H1 (cell line): ENCODE measurements at regions not wholly inside any gene's neighbourhood (a gene's known extent, or its start where the extent isn't known, plus 50 kb on each side); places are given as distances from the start of the nearest gene placed in this dataset.

ENCODE experiments used
- CTCF ChIA-PET: fragments of 300-600 bp; sonication (Branson Sonifier 250); formaldehyde crosslinking; loops from one replicate; lab custom pipeline; 2021; ENCODE audit not compliant: partially characterized antibody; lab: Charles Lee
- POLR2A ChIA-PET: fragments of 300-600 bp; sonication (Branson Sonifier 250); formaldehyde crosslinking; loops from one replicate; lab custom pipeline; 2021; ENCODE audit warnings: inconsistent platforms; ENCODE audit not compliant: partially characterized antibody; lab: Charles Lee
- DNase-seq, 2 experiments: peaks; one replicate each; pipeline versions ENCODE4 v3.0.0 to v3.0.0-alpha.2; 2010 to 2022; ENCODE audit warnings: low spot score in 2 of 2, low read depth in 1 of 2, mixed read lengths in 1 of 2
- FAIRE-seq: peaks from 2 replicates; lab custom pipeline; 2011; peaks lifted over from hg19 to GRCh38; lab: Jason Lieb, UNC
- H2AFZ ChIP-seq: 2 replicates; pipeline ENCODE4 v1.8.1; 2012; ENCODE audit warnings: low read length, inconsistent platforms
- H2AK5ac ChIP-seq: 2 replicates; pipeline ENCODE4 v1.6.1; 2013; ENCODE audit warnings: low read depth, low read length
- H2BK120ac ChIP-seq: replicated peaks from 2 replicates; pipeline ENCODE3; 2013; ENCODE audit warnings: low read depth, low read length, inconsistent platforms
- H2BK12ac ChIP-seq: 2 replicates; pipeline ENCODE4 v1.6.1; 2013; ENCODE audit warnings: low read depth, low read length
- H2BK15ac ChIP-seq: 2 replicates; pipeline ENCODE4 v1.6.1; 2013; ENCODE audit warnings: low read length
- H2BK20ac ChIP-seq: 2 replicates; pipeline ENCODE4 v1.6.1; 2013; ENCODE audit warnings: low read length
- H2BK5ac ChIP-seq: 2 replicates; pipeline ENCODE4 v1.6.1; 2013; ENCODE audit warnings: low read depth, low read length
- H3K14ac ChIP-seq: 2 replicates; pipeline ENCODE4 v1.6.1; 2013; ENCODE audit warnings: inconsistent platforms; ENCODE audit not compliant: insufficient read length
- H3K18ac ChIP-seq: 2 replicates; pipeline ENCODE4 v1.6.1; 2013; ENCODE audit warnings: low read length; ENCODE audit errors: extremely low read depth
- H3K23ac ChIP-seq: 2 replicates; pipeline ENCODE4 v1.6.1; 2013; ENCODE audit warnings: inconsistent platforms; ENCODE audit not compliant: insufficient read length
- H3K23me2 ChIP-seq: 2 replicates; pipeline ENCODE4 v1.6.1; 2013; ENCODE audit warnings: low read depth, low read length
- H3K27ac ChIP-seq: 2 replicates; pipeline ENCODE4 v1.6.1; 2011; ENCODE audit warnings: low read depth, low read length, inconsistent platforms
- H3K27me3 ChIP-seq, 4 experiments: replicated peaks in 1 of 4; 1 replicate in 1 of 4; 2 replicates in 3 of 4; pipeline versions ENCODE4 v1.6.1 to v1.8.1; 2011 to 2013; ENCODE audit warnings: low read length in 3 of 4, mild to moderate bottlenecking in 3 of 4, inconsistent platforms in 2 of 4, mixed read lengths in 2 of 4, moderate library complexity in 1 of 4; ENCODE audit not compliant: control insufficient read depth in 3 of 4, insufficient read depth in 3 of 4; ENCODE audit errors: extremely low read depth in 1 of 4
- H3K36me3 ChIP-seq, 4 experiments: 2 replicates each; pipeline versions ENCODE4 v1.6.1 to v1.8.1; 2011 to 2013; ENCODE audit warnings: mild to moderate bottlenecking in 4 of 4, low read length in 3 of 4, moderate library complexity in 2 of 4, control low read depth in 1 of 4, inconsistent platforms in 1 of 4; ENCODE audit not compliant: insufficient read depth in 4 of 4, control insufficient read depth in 2 of 4
- H3K4ac ChIP-seq: replicated peaks from 2 replicates; pipeline ENCODE3; 2013; ENCODE audit warnings: low read length, low read depth, mixed read lengths, inconsistent platforms; ENCODE audit not compliant: insufficient read length
- H3K4me1 ChIP-seq, 4 experiments: replicated peaks in 1 of 4; 1 replicate in 1 of 4; 2 replicates in 3 of 4; pipeline versions ENCODE4 v1.6.1 to v1.8.1; 2011 to 2013; ENCODE audit warnings: low read length in 3 of 4, inconsistent platforms in 2 of 4, mixed read lengths in 1 of 4; ENCODE audit not compliant: insufficient read depth in 4 of 4, control insufficient read depth in 3 of 4
- H3K4me2 ChIP-seq, 2 experiments: 2 replicates each; pipeline versions ENCODE4 v1.6.1 to v1.8.1; 2011 to 2013; ENCODE audit warnings: low read depth in 2 of 2, low read length in 2 of 2, control low read depth in 1 of 2, inconsistent platforms in 1 of 2, mild to moderate bottlenecking in 1 of 2; ENCODE audit not compliant: insufficient read depth in 1 of 2
- H3K4me3 ChIP-seq, 4 experiments: fragments of 200-600, 300-600 bp in 1 of 4; sonication (generic), shearing (Covaris generic), sonication (Bioruptor Twin) in 1 of 4; 2 replicates each; pipeline versions ENCODE4 v1.5.1 to v1.8.1; 2011 to 2016; ENCODE audit warnings: low read length in 4 of 4, low read depth in 3 of 4, control low read depth in 2 of 4, inconsistent platforms in 2 of 4, mild to moderate bottlenecking in 2 of 4, mixed read lengths in 1 of 4, moderate library complexity in 1 of 4; ENCODE audit not compliant: insufficient read depth in 2 of 4; ENCODE audit errors: extremely low read depth in 1 of 4
- H3K56ac ChIP-seq: replicated peaks from 2 replicates; pipeline ENCODE3; 2013; ENCODE audit warnings: low read depth, mild to moderate bottlenecking, mixed read lengths, low read length, inconsistent platforms; ENCODE audit not compliant: insufficient read length
- H3K79me1 ChIP-seq: 2 replicates; pipeline ENCODE4 v1.6.1; 2013; ENCODE audit warnings: low read depth, low read length, control low read depth
- H3K79me2 ChIP-seq, 2 experiments: 2 replicates each; pipeline versions ENCODE4 v1.6.1 to v1.8.1; 2012 to 2013; ENCODE audit warnings: low read length in 2 of 2, mild to moderate bottlenecking in 2 of 2, inconsistent platforms in 1 of 2; ENCODE audit not compliant: insufficient read depth in 2 of 2, control insufficient read depth in 1 of 2
- H3K9ac ChIP-seq, 4 experiments: replicated peaks in 1 of 4; 1 replicate in 1 of 4; 2 replicates in 3 of 4; pipeline versions ENCODE4 v1.6.1 to v1.8.1; 2011 to 2013; ENCODE audit warnings: low read depth in 3 of 4, low read length in 3 of 4, control low read depth in 2 of 4, mild to moderate bottlenecking in 2 of 4, moderate library complexity in 2 of 4, inconsistent platforms in 1 of 4; ENCODE audit errors: extremely low read depth in 1 of 4
- H3K9me3 ChIP-seq, 2 experiments: 2 replicates each; pipeline versions ENCODE4 v1.6.1 to v1.8.1; 2012 to 2013; ENCODE audit warnings: mild to moderate bottlenecking in 2 of 2, moderate library complexity in 2 of 2, control low read depth in 1 of 2, inconsistent platforms in 1 of 2, low read depth in 1 of 2, low read length in 1 of 2, mixed read lengths in 1 of 2; ENCODE audit not compliant: insufficient read depth in 2 of 2
- H4K20me1 ChIP-seq, 2 experiments: replicated peaks in 1 of 2; 2 replicates each; pipeline versions ENCODE3 to v1.8.1; 2011 to 2013; ENCODE audit warnings: inconsistent platforms in 2 of 2, low read length in 2 of 2, mild to moderate bottlenecking in 1 of 2; ENCODE audit not compliant: insufficient read depth in 2 of 2, control insufficient read depth in 1 of 2
- H4K5ac ChIP-seq: 2 replicates; pipeline ENCODE4 v1.6.1; 2013; ENCODE audit warnings: low read length, low read depth, mixed read lengths, inconsistent platforms; ENCODE audit not compliant: insufficient read length
- H4K8ac ChIP-seq: 2 replicates; pipeline ENCODE4 v1.8.0; 2013; ENCODE audit warnings: mild to moderate bottlenecking, moderate library complexity, low read length, inconsistent platforms; ENCODE audit not compliant: insufficient read depth; ENCODE audit errors: extremely low read depth
- H4K91ac ChIP-seq: replicated peaks from 2 replicates; pipeline ENCODE3; 2013; ENCODE audit warnings: low read length, mixed read lengths, inconsistent platforms; ENCODE audit not compliant: insufficient read length
- BCL11A ChIP-seq, 2 experiments: IDR thresholded peaks; one replicate each; pipeline ENCODE4 v1.6.1; 2011; ENCODE audit warnings: low read depth in 2 of 2, low read length in 2 of 2, mild to moderate bottlenecking in 2 of 2
- CBX5 ChIP-seq: fragments of 300-800, 300-1000 bp; sonication (generic); IDR thresholded peaks from 2 replicates; pipeline ENCODE4 v1.7.1; 2016; ENCODE audit warnings: antibody characterized with exemption, low read length, low read depth
- HDAC6 ChIP-seq: IDR thresholded peaks from one replicate; pipeline ENCODE4 v1.7.1; 2012; ENCODE audit warnings: low read depth, mild to moderate bottlenecking, inconsistent platforms, low read length, moderate library complexity
- JUND ChIP-seq: IDR thresholded peaks from 2 replicates; pipeline ENCODE4 v1.6.1; 2011; ENCODE audit warnings: mild to moderate bottlenecking, improper control_type of control experiment, low read length
- KDM5A ChIP-seq: fragments of 200-600 bp; IDR thresholded peaks from 2 replicates; pipeline ENCODE4 v1.7.1; 2012; ENCODE audit warnings: mild to moderate bottlenecking, low read length, inconsistent platforms, mixed read lengths
- MAX ChIP-seq: IDR thresholded peaks from 2 replicates; pipeline ENCODE4 v1.6.1; 2012; ENCODE audit warnings: inconsistent platforms
- PHF8 ChIP-seq: fragments of 200-600 bp; sonication (generic); conservative IDR thresholded peaks from 2 replicates; pipeline ENCODE4 v1.7.1; 2012; ENCODE audit warnings: low read depth, mild to moderate bottlenecking, inconsistent platforms, low read length, moderate library complexity
- POU5F1 ChIP-seq: IDR thresholded peaks from 2 replicates; pipeline ENCODE4 v1.6.1; 2011; ENCODE audit warnings: low read depth, mild to moderate bottlenecking, low read length, moderate library complexity
- RAD21 ChIP-seq, 2 experiments: IDR thresholded peaks in 1 of 2; conservative IDR thresholded peaks in 1 of 2; 2 replicates each; pipeline ENCODE4 v1.6.1; 2011; ENCODE audit warnings: low read depth in 2 of 2, low read length in 2 of 2, improper control_type of control experiment in 1 of 2, inconsistent platforms in 1 of 2, mild to moderate bottlenecking in 1 of 2, moderate library complexity in 1 of 2
- SAP30 ChIP-seq: fragments of 300-600 bp; sonication (generic); IDR thresholded peaks from 2 replicates; pipeline ENCODE4 v1.7.1; 2012; ENCODE audit warnings: low read length, moderate library complexity, mild to moderate bottlenecking, inconsistent platforms; ENCODE audit not compliant: insufficient read depth, insufficient replicate concordance
- YY1 ChIP-seq: IDR thresholded peaks from 2 replicates; pipeline ENCODE4 v1.6.1; 2011; ENCODE audit warnings: low read depth, mild to moderate bottlenecking, low read length
- WGBS, 2 experiments: shearing (Covaris generic) in 1 of 2; methylation state at CpG; one replicate each; pipeline versions ENCODE4 v1.1.6 to v1.1.7; 2013 to 2015; ENCODE audit warnings: low lambda C conversion rate in 2 of 2, mixed read lengths in 2 of 2, inconsistent platforms in 1 of 2, low coverage in 1 of 2, missing lambda C conversion rate in 1 of 2; ENCODE audit not compliant: insufficient replicate concordance in 2 of 2, insufficient coverage in 1 of 2, insufficient read length in 1 of 2; ENCODE audit errors: extremely low coverage in 1 of 2, missing lambda C conversion rate in 1 of 2; 5-methylcytosine and 5-hydroxymethylcytosine counted together
- TF ChIP-seq, protein P1 (sequence below), 3 experiments: IDR thresholded peaks; 1 replicate in 2 of 3; 2 replicates in 1 of 3; pipeline versions ENCODE4 v1.5.1 to v1.6.1; 2011; ENCODE audit warnings: low read length in 3 of 3, mild to moderate bottlenecking in 3 of 3, inconsistent platforms in 2 of 3, low read depth in 1 of 3, moderate library complexity in 1 of 3; ENCODE audit not compliant: insufficient read depth in 1 of 3; ENCODE audit errors: control extremely low read depth in 1 of 3

DNA sequence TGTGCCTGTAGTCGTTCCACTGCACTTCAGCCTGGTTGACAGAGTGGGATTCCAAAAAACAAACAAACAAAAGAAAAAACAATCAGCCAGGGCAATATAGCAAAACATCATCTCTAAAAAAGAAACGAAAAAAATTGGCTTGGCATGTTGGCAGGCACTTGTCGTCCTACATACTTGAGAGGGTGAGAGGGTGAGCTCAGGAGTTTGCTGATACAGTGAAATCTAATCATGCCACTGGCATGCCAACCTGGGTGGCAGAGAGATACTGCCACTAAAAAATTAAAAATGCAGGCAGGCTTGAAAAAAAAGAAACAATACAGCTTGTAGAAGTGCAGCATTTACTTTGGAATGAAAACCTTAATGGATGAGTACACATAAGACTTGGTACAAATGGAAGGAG is 282.9 kb upstream of the RGPD4 start:
- TF ChIP-seq, protein P1, sequence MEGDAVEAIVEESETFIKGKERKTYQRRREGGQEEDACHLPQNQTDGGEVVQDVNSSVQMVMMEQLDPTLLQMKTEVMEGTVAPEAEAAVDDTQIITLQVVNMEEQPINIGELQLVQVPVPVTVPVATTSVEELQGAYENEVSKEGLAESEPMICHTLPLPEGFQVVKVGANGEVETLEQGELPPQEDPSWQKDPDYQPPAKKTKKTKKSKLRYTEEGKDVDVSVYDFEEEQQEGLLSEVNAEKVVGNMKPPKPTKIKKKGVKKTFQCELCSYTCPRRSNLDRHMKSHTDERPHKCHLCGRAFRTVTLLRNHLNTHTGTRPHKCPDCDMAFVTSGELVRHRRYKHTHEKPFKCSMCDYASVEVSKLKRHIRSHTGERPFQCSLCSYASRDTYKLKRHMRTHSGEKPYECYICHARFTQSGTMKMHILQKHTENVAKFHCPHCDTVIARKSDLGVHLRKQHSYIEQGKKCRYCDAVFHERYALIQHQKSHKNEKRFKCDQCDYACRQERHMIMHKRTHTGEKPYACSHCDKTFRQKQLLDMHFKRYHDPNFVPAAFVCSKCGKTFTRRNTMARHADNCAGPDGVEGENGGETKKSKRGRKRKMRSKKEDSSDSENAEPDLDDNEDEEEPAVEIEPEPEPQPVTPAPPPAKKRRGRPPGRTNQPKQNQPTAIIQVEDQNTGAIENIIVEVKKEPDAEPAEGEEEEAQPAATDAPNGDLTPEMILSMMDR (IDR thresholded peaks at IDR 0.05; ENCODE audit: control extremely low read depth in 1 of 3, insufficient read depth in 1 of 3, low read depth in 1 of 3, low read length in 3 of 3) = no peak
- TF ChIP-seq PHF8 (no peak), KDM5A (no peak), JUND (no peak), RAD21 (IDR thresholded peaks at IDR 0.05 in 1 of 2, conservative IDR thresholded peaks at IDR 0.05 in 1 of 2; ENCODE audit: low read depth in 2 of 2, low read length in 2 of 2) (no peak), HDAC6 (no peak), YY1 (no peak), BCL11A (IDR thresholded peaks at IDR 0.05; ENCODE audit: low read depth in 2 of 2, low read length in 2 of 2) (no peak), POU5F1 (no peak), CBX5 (no peak), SAP30 (no peak), MAX (no peak)
- FAIRE-seq (no peak), DNase-seq (no peak)
- H3K27ac ChIP-seq = no peak overlapping the region
- no peak overlapping the region for H3K4me3 ChIP-seq
- no peaks in the 10 kb centered on the region for H3K79me2 ChIP-seq
- H4K91ac ChIP-seq = no peak overlapping the region
- H3K9me3 ChIP-seq = no peaks in the 10 kb centered on the region
- H3K4me1 ChIP-seq = peaks cover 0 to 3% (median 0%) of the 10 kb centered on the region in 4 experiments; a peak in 1 of 7 replicates
- H4K5ac ChIP-seq = no peak overlapping the region
- ChIA-PET POLR2A (no interaction called here), CTCF (no interaction called here)
- no peaks in the 10 kb centered on the region for H3K36me3 ChIP-seq
- H2AFZ ChIP-seq = no peak overlapping the region
- H3K4ac ChIP-seq = no peak overlapping the region
- H3K18ac ChIP-seq = no peak overlapping the region
- H2BK12ac ChIP-seq = no peak overlapping the region
- H3K27me3 ChIP-seq = no peaks in the 10 kb centered on the region
- no peaks in the 10 kb centered on the region for H4K20me1 ChIP-seq
- no peak overlapping the region for H2AK5ac ChIP-seq
- H4K8ac ChIP-seq = no peak overlapping the region
- no peak overlapping the region for H3K14ac ChIP-seq
- no peak overlapping the region for H2BK15ac ChIP-seq
- H3K4me2 ChIP-seq = no peak overlapping the region
- no peaks in the 10 kb centered on the region for H3K79me1 ChIP-seq
- no peak overlapping the region for H2BK120ac ChIP-seq
- 95% methylated on average over 2 of the region's 3 CpGs; no CpG with 5 or more reads in 1 of the 2 experiments for WGBS, 2 experiments
- no peak overlapping the region for H3K23ac ChIP-seq
- no peak overlapping the region for H2BK20ac ChIP-seq
- no peak overlapping the region for H3K9ac ChIP-seq
- H3K23me2 ChIP-seq = no peaks in the 10 kb centered on the region
- H3K56ac ChIP-seq = no peak overlapping the region
- H2BK5ac ChIP-seq = no peak overlapping the region
